ENCODE measurements at regions not wholly inside any gene's neighbourhood (a gene's known extent, or its start where the extent isn't known, plus 50 kb on each side); places are given as distances from the start of the nearest gene placed in this dataset.

DNA sequence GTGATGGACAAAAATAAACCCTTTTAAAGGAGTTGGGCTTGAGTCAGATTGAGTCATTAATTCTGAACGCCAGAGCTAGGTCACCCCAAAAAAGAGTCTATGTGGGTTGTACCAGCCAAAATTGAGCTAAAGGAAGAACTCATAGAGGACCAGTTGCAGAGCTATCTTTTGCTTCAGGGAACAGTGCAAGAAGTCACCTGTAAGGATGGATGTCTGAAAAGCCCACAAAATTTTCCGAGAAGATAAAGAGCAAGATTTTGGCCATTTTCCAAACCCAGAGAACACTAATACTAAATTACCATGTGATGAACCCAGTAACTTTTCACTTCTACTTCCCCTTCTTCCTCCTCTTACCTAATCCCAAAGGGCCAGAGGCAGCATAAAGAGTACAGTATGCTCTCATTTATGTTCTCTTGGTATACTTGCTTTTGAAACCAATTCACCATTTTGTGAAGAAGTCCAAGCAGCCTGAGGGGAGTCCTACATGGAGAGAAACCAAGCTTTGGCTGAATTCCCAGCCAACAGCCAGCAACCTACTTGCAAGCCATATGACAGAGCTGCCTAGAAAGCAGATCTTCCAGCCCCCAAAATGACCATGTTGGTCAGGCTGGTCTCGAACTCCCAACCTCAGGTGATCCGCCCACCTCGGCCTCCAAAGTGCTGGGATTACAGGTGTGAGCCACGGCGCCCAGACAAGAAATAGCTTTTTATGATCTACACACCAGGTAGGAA lies 551.7 kb downstream of the SATB2 start:
- TF ChIP-seq CTCF (optimal IDR thresholded peaks at IDR 0.05 in 1 of 3, IDR thresholded peaks at IDR 0.05 in 1 of 3, conservative IDR thresholded peaks at IDR 0.05 in 1 of 3; ENCODE audit: extremely low read depth in 1 of 3, insufficient read depth in 2 of 3, low read length in 3 of 3) = no peak
- TF ChIP-seq EZH2 (IDR thresholded peaks at IDR 0.05; ENCODE audit: low read length) = no peak

All from keratinocyte (primary cell).